ENCODE measurements at regions not wholly inside any gene's neighbourhood (a gene's known extent, or its start where the extent isn't known, plus 50 kb on each side); places are given as distances from the start of the nearest gene placed in this dataset.
"Not testable (repeated sequence)": the region's sequence is repeated elsewhere in the genome, so short reads cannot be mapped to it uniquely, and the experiment has no call there.

- no peak overlapping the region for H3K4me3 ChIP-seq (ENCODE audit: low read depth, low read length, poor library complexity, severe bottlenecking)
- BruUV-seq (replicated peaks): no TSS peak
- intact Hi-C loops (cut with micrococcal nuclease; ENCODE audit: unreplicated experiment): no loop called here
- H3K27me3 ChIP-seq (replicated peaks; ENCODE audit: insufficient read depth, low read depth, low read length, poor library complexity): no peaks in the 10 kb centered on the region
- ChIA-PET POLR2A (ENCODE audit: low non-redundant PET) (no interaction called here), CTCF (no interaction called here)
- no peaks in the 10 kb centered on the region for H3K36me3 ChIP-seq (ENCODE audit: insufficient read depth, low read length, poor library complexity, severe bottlenecking)
- H3K27ac ChIP-seq (ENCODE audit: low read depth, low read length, poor library complexity, severe bottlenecking): no peak overlapping the region
- DNase-seq (ENCODE audit: low spot score): no peak
- H3K4me1 ChIP-seq (ENCODE audit: insufficient read depth, low read length, poor library complexity, severe bottlenecking): no peaks in the 10 kb centered on the region
- no peak for TF ChIP-seq EZH2 (IDR thresholded peaks at IDR 0.05; ENCODE audit: borderline replicate concordance, low read depth, low read length, poor library complexity, severe bottlenecking)
- TF ChIP-seq CTCF (conservative IDR thresholded peaks at IDR 0.05; ENCODE audit: low read depth, low read length): no peak
- no peaks in the 10 kb centered on the region for H3K9me3 ChIP-seq (ENCODE audit: low read depth, low read length, poor library complexity, severe bottlenecking)
Observed at GRCh38 chr5:114716955-114717354, 355.1 kb downstream of the KCNN2 start.

- H3K27me3 ChIP-seq (replicated peaks; ENCODE audit: insufficient read depth, low read depth, low read length, poor library complexity); CTCF ChIA-PET; intact Hi-C loops (cut with micrococcal nuclease; ENCODE audit: unreplicated experiment); H3K27ac ChIP-seq (ENCODE audit: low read depth, low read length, poor library complexity, severe bottlenecking); H3K4me1 ChIP-seq (ENCODE audit: insufficient read depth, low read length, poor library complexity, severe bottlenecking); H3K4me3 ChIP-seq (ENCODE audit: low read depth, low read length, poor library complexity, severe bottlenecking); BruUV-seq (replicated peaks); POLR2A ChIA-PET (ENCODE audit: low non-redundant PET); DNase-seq (ENCODE audit: low spot score); H3K36me3 ChIP-seq (ENCODE audit: insufficient read depth, low read length, poor library complexity, severe bottlenecking): not testable (repeated sequence)
- peaks cover 13% of the 10 kb centered on the region for H3K9me3 ChIP-seq (ENCODE audit: low read depth, low read length, poor library complexity, severe bottlenecking)
Observed at GRCh38 chr5:114704225-114704893, 342.5 kb downstream of the KCNN2 start.

GRCh38 chr5:114702731-114703130, 340.9 kb downstream of the KCNN2 start:
- POLR2A ChIA-PET (ENCODE audit: low non-redundant PET): no interaction called here
- Histone ChIP-seq H3K27me3 (replicated peaks; ENCODE audit: insufficient read depth, low read depth, low read length, poor library complexity) (no peaks in the 10 kb centered on the region), H3K4me1 (ENCODE audit: insufficient read depth, low read length, poor library complexity, severe bottlenecking) (no peaks in the 10 kb centered on the region), H3K27ac (ENCODE audit: low read depth, low read length, poor library complexity, severe bottlenecking) (no peak overlapping the region), H3K4me3 (ENCODE audit: low read depth, low read length, poor library complexity, severe bottlenecking) (no peak overlapping the region), H3K9me3 (ENCODE audit: low read depth, low read length, poor library complexity, severe bottlenecking) (peaks cover 13% of the 10 kb centered on the region), H3K36me3 (ENCODE audit: insufficient read depth, low read length, poor library complexity, severe bottlenecking) (no peaks in the 10 kb centered on the region)
- intact Hi-C loops (cut with micrococcal nuclease; ENCODE audit: unreplicated experiment): no loop called here
- CTCF ChIA-PET: no interaction called here
- DNase-seq (ENCODE audit: low spot score): no peak
- TF ChIP-seq EZH2 (IDR thresholded peaks at IDR 0.05; ENCODE audit: borderline replicate concordance, low read depth, low read length, poor library complexity, severe bottlenecking) (no peak), CTCF (conservative IDR thresholded peaks at IDR 0.05; ENCODE audit: low read depth, low read length) (no peak)
- BruUV-seq (replicated peaks): no TSS peak

- ChIA-PET POLR2A (ENCODE audit: low non-redundant PET) (no interaction called here), CTCF (no interaction called here)
- Histone ChIP-seq H3K9me3 (ENCODE audit: low read depth, low read length, poor library complexity, severe bottlenecking) (peaks cover 13% of the 10 kb centered on the region), H3K36me3 (ENCODE audit: insufficient read depth, low read length, poor library complexity, severe bottlenecking) (no peaks in the 10 kb centered on the region), H3K27ac (ENCODE audit: low read depth, low read length, poor library complexity, severe bottlenecking) (no peak overlapping the region), H3K4me1 (ENCODE audit: insufficient read depth, low read length, poor library complexity, severe bottlenecking) (no peaks in the 10 kb centered on the region), H3K4me3 (ENCODE audit: low read depth, low read length, poor library complexity, severe bottlenecking) (no peak overlapping the region), H3K27me3 (replicated peaks; ENCODE audit: insufficient read depth, low read depth, low read length, poor library complexity) (no peaks in the 10 kb centered on the region)
- intact Hi-C loops (cut with micrococcal nuclease; ENCODE audit: unreplicated experiment): no loop called here
- DNase-seq (ENCODE audit: low spot score): no peak
- no TSS peak for BruUV-seq (replicated peaks)
- TF ChIP-seq EZH2 (IDR thresholded peaks at IDR 0.05; ENCODE audit: borderline replicate concordance, low read depth, low read length, poor library complexity, severe bottlenecking) (no peak), CTCF (conservative IDR thresholded peaks at IDR 0.05; ENCODE audit: low read depth, low read length) (no peak)
Observed at GRCh38 chr5:114702136-114702535, 340.3 kb downstream of the KCNN2 start.

Measured in A673 (cell line).